ENCODE measurements at regions not wholly inside any gene's neighbourhood (a gene's known extent, or its start where the extent isn't known, plus 50 kb on each side); places are given as distances from the start of the nearest gene placed in this dataset.

GRCh38 chr9:89974582-89974981 lies 369.8 kb downstream of the GADD45G start:
- no peaks in the 10 kb centered on the region for H3K27me3 ChIP-seq
- H3K4me3 ChIP-seq: no peak overlapping the region
- no peaks in the 10 kb centered on the region for H3K36me3 ChIP-seq
- no peaks in the 10 kb centered on the region for H3K9me3 ChIP-seq
- intact Hi-C loops (cut with DNase I): loop anchor here (10.0 kb wide), 1 partner anchor 130 kb away; no protein-coding TSS in a partner anchor
- TF ChIP-seq CTCF (IDR thresholded peaks at IDR 0.05): no peak
- H3K27ac ChIP-seq: no peak overlapping the region
- no peak for DNase-seq (ENCODE audit: low spot score in 2 of 2)
- no peaks in the 10 kb centered on the region for H3K4me1 ChIP-seq

- Histone ChIP-seq H3K27me3 (no peaks in the 10 kb centered on the region), H3K4me1 (no peaks in the 10 kb centered on the region), H3K36me3 (no peaks in the 10 kb centered on the region), H3K9me3 (no peaks in the 10 kb centered on the region), H3K27ac (no peak overlapping the region), H3K4me3 (no peak overlapping the region)
- intact Hi-C loops (cut with DNase I): loop anchor here (10.0 kb wide), 1 partner anchor 130 kb away; no protein-coding TSS in a partner anchor
- no peak for TF ChIP-seq CTCF (IDR thresholded peaks at IDR 0.05)
- DNase-seq (ENCODE audit: low spot score in 2 of 2): no peak
Observed at GRCh38 chr9:89975024-89975423, 370.2 kb downstream of the GADD45G start.

GRCh38 chr9:89975630-89976029 lies 370.8 kb downstream of the GADD45G start:
- no peaks in the 10 kb centered on the region for H3K4me1 ChIP-seq
- H3K27ac ChIP-seq: no peak overlapping the region
- no peaks in the 10 kb centered on the region for H3K9me3 ChIP-seq
- intact Hi-C loops (cut with DNase I): loop anchor here (10.0 kb wide), 1 partner anchor 129 kb away; no protein-coding TSS in a partner anchor
- TF ChIP-seq CTCF (IDR thresholded peaks at IDR 0.05): no peak
- no peaks in the 10 kb centered on the region for H3K36me3 ChIP-seq
- no peaks in the 10 kb centered on the region for H3K27me3 ChIP-seq
- no peak overlapping the region for H3K4me3 ChIP-seq
- no peak for DNase-seq (ENCODE audit: low spot score in 2 of 2)

- no peak for DNase-seq (ENCODE audit: low spot score in 2 of 2)
- peak in 1 of 3 experiments; percentile 52 for TF ChIP-seq CTCF (IDR thresholded peaks at IDR 0.05)
- intact Hi-C loops (cut with DNase I): loop anchor here (10.0 kb wide), 1 partner anchor 127 kb away; no protein-coding TSS in a partner anchor
Observed at GRCh38 chr9:89978185-89978584, 373.4 kb downstream of the GADD45G start.

GRCh38 chr9:89980600-89980999 lies 375.8 kb downstream of the GADD45G start:
- no peak overlapping the region for H3K4me3 ChIP-seq
- H3K4me1 ChIP-seq: no peaks in the 10 kb centered on the region
- TF ChIP-seq CTCF (IDR thresholded peaks at IDR 0.05): no peak
- no peaks in the 10 kb centered on the region for H3K9me3 ChIP-seq
- H3K27me3 ChIP-seq: no peaks in the 10 kb centered on the region
- no peak for DNase-seq (ENCODE audit: low spot score in 2 of 2)
- H3K36me3 ChIP-seq: no peaks in the 10 kb centered on the region
- no peak overlapping the region for H3K27ac ChIP-seq
- intact Hi-C loops (cut with DNase I): no loop called here

More at GRCh38 chr9:89978185-89978584, 373.4 kb downstream of the GADD45G start:
- no peaks in the 10 kb centered on the region for H3K36me3 ChIP-seq
- no peaks in the 10 kb centered on the region for H3K9me3 ChIP-seq
- no peak overlapping the region for H3K27ac ChIP-seq
- no peaks in the 10 kb centered on the region for H3K27me3 ChIP-seq
- no peak overlapping the region for H3K4me3 ChIP-seq
- H3K4me1 ChIP-seq: no peaks in the 10 kb centered on the region

- no peak overlapping the region for H3K27ac ChIP-seq
- H3K27me3 ChIP-seq: no peaks in the 10 kb centered on the region
- intact Hi-C loops (cut with DNase I): no loop called here
- no peak for TF ChIP-seq CTCF (IDR thresholded peaks at IDR 0.05)
- no peaks in the 10 kb centered on the region for H3K4me1 ChIP-seq
- H3K4me3 ChIP-seq: no peak overlapping the region
- no peaks in the 10 kb centered on the region for H3K9me3 ChIP-seq
- DNase-seq (ENCODE audit: low spot score in 2 of 2): no peak
- H3K36me3 ChIP-seq: no peaks in the 10 kb centered on the region
Observed at GRCh38 chr9:89982016-89982415, 377.2 kb downstream of the GADD45G start.

Data from ascending aorta (tissue), 2 donors.